ENCODE measurements at regions not wholly inside any gene's neighbourhood (a gene's known extent, or its start where the extent isn't known, plus 50 kb on each side); places are given as distances from the start of the nearest gene placed in this dataset.

DNA sequence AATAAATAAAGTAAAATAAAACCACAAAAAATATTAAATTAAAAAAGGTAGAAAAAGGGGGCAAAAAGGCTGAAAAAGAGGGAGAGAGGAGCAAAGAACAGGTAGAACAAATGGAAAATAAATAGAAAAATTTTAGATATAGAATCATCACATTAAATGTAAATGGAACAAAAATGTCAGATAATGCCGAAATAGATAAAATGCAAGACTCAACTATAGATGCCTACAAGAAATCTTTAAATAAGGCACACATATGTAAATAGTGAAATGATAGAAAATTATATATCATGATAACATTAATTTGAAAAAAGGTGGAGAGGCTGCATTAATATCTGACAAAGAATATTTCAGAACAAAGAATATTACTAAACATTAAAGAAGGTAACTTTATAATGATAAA is 477.1 kb upstream of the SPRY2 start:
- TF ChIP-seq POLR2A (IDR thresholded peaks at IDR 0.05; ENCODE audit: low read depth, low read length) = no peak
- TF ChIP-seq, protein P1, sequence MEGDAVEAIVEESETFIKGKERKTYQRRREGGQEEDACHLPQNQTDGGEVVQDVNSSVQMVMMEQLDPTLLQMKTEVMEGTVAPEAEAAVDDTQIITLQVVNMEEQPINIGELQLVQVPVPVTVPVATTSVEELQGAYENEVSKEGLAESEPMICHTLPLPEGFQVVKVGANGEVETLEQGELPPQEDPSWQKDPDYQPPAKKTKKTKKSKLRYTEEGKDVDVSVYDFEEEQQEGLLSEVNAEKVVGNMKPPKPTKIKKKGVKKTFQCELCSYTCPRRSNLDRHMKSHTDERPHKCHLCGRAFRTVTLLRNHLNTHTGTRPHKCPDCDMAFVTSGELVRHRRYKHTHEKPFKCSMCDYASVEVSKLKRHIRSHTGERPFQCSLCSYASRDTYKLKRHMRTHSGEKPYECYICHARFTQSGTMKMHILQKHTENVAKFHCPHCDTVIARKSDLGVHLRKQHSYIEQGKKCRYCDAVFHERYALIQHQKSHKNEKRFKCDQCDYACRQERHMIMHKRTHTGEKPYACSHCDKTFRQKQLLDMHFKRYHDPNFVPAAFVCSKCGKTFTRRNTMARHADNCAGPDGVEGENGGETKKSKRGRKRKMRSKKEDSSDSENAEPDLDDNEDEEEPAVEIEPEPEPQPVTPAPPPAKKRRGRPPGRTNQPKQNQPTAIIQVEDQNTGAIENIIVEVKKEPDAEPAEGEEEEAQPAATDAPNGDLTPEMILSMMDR (IDR thresholded peaks at IDR 0.05; ENCODE audit: extremely low read depth in 1 of 2, insufficient read depth in 1 of 2, low read depth in 1 of 2, low read length in 2 of 2) = no peak
- TF ChIP-seq POLR2AphosphoS5 (IDR thresholded peaks at IDR 0.05; ENCODE audit: insufficient read depth, low read depth, low read length) = no peak
- no peak for TF ChIP-seq JUN (IDR thresholded peaks at IDR 0.05; ENCODE audit: borderline replicate concordance, insufficient read depth, insufficient read length, low read depth)
- no peak for TF ChIP-seq MYC (IDR thresholded peaks at IDR 0.05; ENCODE audit: low read depth, low read length)

Measured in endothelial cell of umbilical vein (primary cell).